ENCODE measurements at regions not wholly inside any gene's neighbourhood (a gene's known extent, or its start where the extent isn't known, plus 50 kb on each side); places are given as distances from the start of the nearest gene placed in this dataset.

GRCh38 chr3:120852412-120852811 lies 55.6 kb upstream of the STXBP5L start:
- H3K9me3 ChIP-seq (ENCODE audit: control insufficient read depth, insufficient read depth, low read depth, low read length): no peaks in the 10 kb centered on the region
- no peak overlapping the region for H3K9ac ChIP-seq (ENCODE audit: insufficient read depth, low read length)
- H3K79me2 ChIP-seq (ENCODE audit: control insufficient read depth, insufficient read depth, low read length): no peaks in the 10 kb centered on the region
- H2AFZ ChIP-seq (ENCODE audit: low read length): no peak overlapping the region
- no peak overlapping the region for H3K4me2 ChIP-seq (ENCODE audit: extremely low read depth, insufficient read depth, low read length)
- no peak for DNase-seq (ENCODE audit: low read depth in 2 of 2)
- no peaks in the 10 kb centered on the region for H3K4me1 ChIP-seq (ENCODE audit: control insufficient read depth, extremely low read depth, insufficient read depth, low read length)
- no peaks in the 10 kb centered on the region for H3K27me3 ChIP-seq (ENCODE audit: control insufficient read depth, insufficient read depth, low read length)
- no peak overlapping the region for H3K27ac ChIP-seq (ENCODE audit: insufficient read depth, low read length)
- H4K20me1 ChIP-seq (ENCODE audit: control insufficient read depth, extremely low read depth, insufficient read depth, low read length): no peaks in the 10 kb centered on the region
- TF ChIP-seq CTCF (conservative IDR thresholded peaks at IDR 0.05 in 1 of 2, IDR thresholded peaks at IDR 0.05 in 1 of 2; ENCODE audit: low read depth in 1 of 2, low read length in 2 of 2): no peak
- no peak for TF ChIP-seq EZH2 (IDR thresholded peaks at IDR 0.05; ENCODE audit: low read length, missing control alignments)
- no peak overlapping the region for H3K4me3 ChIP-seq (replicated peaks in 1 of 4; ENCODE audit: control extremely low read depth in 1 of 4, insufficient read depth in 1 of 4, low read depth in 3 of 4, low read length in 4 of 4)
- no peaks in the 10 kb centered on the region for H3K36me3 ChIP-seq (ENCODE audit: control insufficient read depth, insufficient read depth, low read length)

GRCh38 chr3:120853416-120853815 lies 54.6 kb upstream of the STXBP5L start:
- TF ChIP-seq CTCF (conservative IDR thresholded peaks at IDR 0.05 in 1 of 2, IDR thresholded peaks at IDR 0.05 in 1 of 2; ENCODE audit: low read depth in 1 of 2, low read length in 2 of 2): no peak
- TF ChIP-seq EZH2 (IDR thresholded peaks at IDR 0.05; ENCODE audit: low read length, missing control alignments): no peak
- Histone ChIP-seq H3K27me3 (ENCODE audit: control insufficient read depth, insufficient read depth, low read length) (no peaks in the 10 kb centered on the region), H3K27ac (ENCODE audit: insufficient read depth, low read length) (no peak overlapping the region), H3K36me3 (ENCODE audit: control insufficient read depth, insufficient read depth, low read length) (no peaks in the 10 kb centered on the region), H2AFZ (ENCODE audit: low read length) (no peak overlapping the region), H3K4me3 (replicated peaks in 1 of 4; ENCODE audit: control extremely low read depth in 1 of 4, insufficient read depth in 1 of 4, low read depth in 3 of 4, low read length in 4 of 4) (no peak overlapping the region), H3K4me2 (ENCODE audit: extremely low read depth, insufficient read depth, low read length) (no peak overlapping the region), H4K20me1 (ENCODE audit: control insufficient read depth, extremely low read depth, insufficient read depth, low read length) (no peaks in the 10 kb centered on the region), H3K4me1 (ENCODE audit: control insufficient read depth, extremely low read depth, insufficient read depth, low read length) (no peaks in the 10 kb centered on the region), H3K79me2 (ENCODE audit: control insufficient read depth, insufficient read depth, low read length) (no peaks in the 10 kb centered on the region), H3K9ac (ENCODE audit: insufficient read depth, low read length) (no peak overlapping the region), H3K9me3 (ENCODE audit: control insufficient read depth, insufficient read depth, low read depth, low read length) (no peaks in the 10 kb centered on the region)
- DNase-seq (ENCODE audit: low read depth in 2 of 2): no peak

GRCh38 chr3:120854908-120855526 lies 53.0 kb upstream of the STXBP5L start:
- H3K4me3 ChIP-seq (replicated peaks in 1 of 4; ENCODE audit: control extremely low read depth in 1 of 4, insufficient read depth in 1 of 4, low read depth in 3 of 4, low read length in 4 of 4): no peak overlapping the region
- no peak for DNase-seq (ENCODE audit: low read depth in 2 of 2)
- H3K27ac ChIP-seq (ENCODE audit: insufficient read depth, low read length): no peak overlapping the region
- no peaks in the 10 kb centered on the region for H4K20me1 ChIP-seq (ENCODE audit: control insufficient read depth, extremely low read depth, insufficient read depth, low read length)
- H2AFZ ChIP-seq (ENCODE audit: low read length): no peak overlapping the region
- H3K9ac ChIP-seq (ENCODE audit: insufficient read depth, low read length): no peak overlapping the region
- no peaks in the 10 kb centered on the region for H3K36me3 ChIP-seq (ENCODE audit: control insufficient read depth, insufficient read depth, low read length)
- no peak overlapping the region for H3K4me2 ChIP-seq (ENCODE audit: extremely low read depth, insufficient read depth, low read length)
- H3K79me2 ChIP-seq (ENCODE audit: control insufficient read depth, insufficient read depth, low read length): no peaks in the 10 kb centered on the region
- H3K27me3 ChIP-seq (ENCODE audit: control insufficient read depth, insufficient read depth, low read length): no peaks in the 10 kb centered on the region
- TF ChIP-seq EZH2 (IDR thresholded peaks at IDR 0.05; ENCODE audit: low read length, missing control alignments) (no peak), CTCF (conservative IDR thresholded peaks at IDR 0.05 in 1 of 2, IDR thresholded peaks at IDR 0.05 in 1 of 2; ENCODE audit: low read depth in 1 of 2, low read length in 2 of 2) (no peak)
- H3K4me1 ChIP-seq (ENCODE audit: control insufficient read depth, extremely low read depth, insufficient read depth, low read length): no peaks in the 10 kb centered on the region
- H3K9me3 ChIP-seq (ENCODE audit: control insufficient read depth, insufficient read depth, low read depth, low read length): no peaks in the 10 kb centered on the region
